Aorta (tissue), 5 donors: ENCODE measurements at regions not wholly inside any gene's neighbourhood (a gene's known extent, or its start where the extent isn't known, plus 50 kb on each side); places are given as distances from the start of the nearest gene placed in this dataset.

Experiments
- ATAC-seq: fragments of 200-7000 bp; cut with Tn5 transposase; one replicate; pipeline ENCODE4 v1.9.1; 2022; ENCODE audit warnings: moderate library complexity; ENCODE audit not compliant: low FRiP score
- DNase-seq, 2 donors: peaks; one replicate each; pipeline ENCODE4 v3.0.0-alpha.2; 2020
- H3K27ac ChIP-seq, 2 donors: one replicate each; pipeline ENCODE4 v1.5.1; 2013; ENCODE audit warnings: low read length in 2 of 2, mild to moderate bottlenecking in 2 of 2, moderate library complexity in 2 of 2, control low read depth in 1 of 2, inconsistent platforms in 1 of 2, low read depth in 1 of 2
- H3K27me3 ChIP-seq, 2 donors: one replicate each; pipeline ENCODE4 v1.6.1; 2013; ENCODE audit warnings: control low read depth in 1 of 2, low read length in 1 of 2, mild to moderate bottlenecking in 1 of 2, moderate library complexity in 1 of 2; ENCODE audit not compliant: insufficient read depth in 2 of 2, control insufficient read depth in 1 of 2
- H3K36me3 ChIP-seq, 2 donors: one replicate each; pipeline ENCODE4 v1.6.1; 2013; ENCODE audit warnings: control low read depth in 1 of 2, low read length in 1 of 2, mild to moderate bottlenecking in 1 of 2; ENCODE audit not compliant: insufficient read depth in 2 of 2, control insufficient read depth in 1 of 2
- H3K4me1 ChIP-seq, 2 donors: one replicate each; pipeline ENCODE4 v1.6.1; 2013; ENCODE audit warnings: low read length in 2 of 2, control low read depth in 1 of 2, mild to moderate bottlenecking in 1 of 2, moderate library complexity in 1 of 2; ENCODE audit not compliant: insufficient read depth in 2 of 2, control insufficient read depth in 1 of 2
- H3K4me3 ChIP-seq, 2 donors: one replicate each; pipeline ENCODE4 v1.5.1; 2013; ENCODE audit warnings: low read length in 2 of 2, control low read depth in 1 of 2, mild to moderate bottlenecking in 1 of 2
- H3K9me3 ChIP-seq: one replicate; pipeline ENCODE4 v1.6.1; 2013; ENCODE audit warnings: mild to moderate bottlenecking, low read length; ENCODE audit not compliant: control insufficient read depth
- WGBS, 2 donors: extraction: QIAGEN DNeasy Blood & Tissue Kit; methylation state at CpG; one replicate each; pipeline ENCODE4 v1.1.7; 2013; 5-methylcytosine and 5-hydroxymethylcytosine counted together
- intact Hi-C, 2 donors: fragments of 100-400 bp; cut with DNase I; formaldehyde crosslinking; loops; one replicate each; pipeline versions ENCODE4 v1.14.2 to v1.15.0; 2022
- donor health status: healthy with polysubstance abuse.
- donor health status: Bipolar disorder and iron deficiency.
- donor health status: DM: no; HTN: no; CAD: no.
- donor health status: DM: no; HTN: no; CAD: no.
- donor health status: DM: yes; HTN: yes; CAD: no.

- no peak overlapping the region for H3K4me3 ChIP-seq
- H3K27ac ChIP-seq = no peak overlapping the region
- no peaks in the 10 kb centered on the region for H3K4me1 ChIP-seq
- ATAC-seq = no peak
- H3K27me3 ChIP-seq = peaks cover 0 to 2% of the 10 kb centered on the region in 2 donors
- H3K36me3 ChIP-seq = no peaks in the 10 kb centered on the region
- intact Hi-C loops = no loop called here
- 38 to 44% methylated on average over 3 of the region's 3 CpGs for WGBS, 2 donors
- H3K9me3 ChIP-seq = peaks cover 5% of the 10 kb centered on the region
- no peak for DNase-seq
Observed at GRCh38 chr2:121856360-121856759, 100.9 kb downstream of the TSN start.

- Histone ChIP-seq H3K9me3 (peaks cover 5% of the 10 kb centered on the region), H3K36me3 (no peaks in the 10 kb centered on the region), H3K27ac (no peak overlapping the region), H3K27me3 (peaks cover 0 to 2% of the 10 kb centered on the region in 2 donors), H3K4me3 (no peak overlapping the region), H3K4me1 (no peaks in the 10 kb centered on the region)
- DNase-seq (no peak), ATAC-seq (no peak)
- intact Hi-C loops = no loop called here
- 67 to 93% methylated on average over 2 of the region's 2 CpGs for WGBS, 2 donors
Observed at GRCh38 chr2:121858369-121858768, 102.9 kb downstream of the TSN start.

GRCh38 chr2:121858847-121859246 lies 103.4 kb downstream of the TSN start:
- Histone ChIP-seq H3K4me3 (no peak overlapping the region), H3K4me1 (no peaks in the 10 kb centered on the region), H3K27me3 (peaks cover 0 to 2% of the 10 kb centered on the region in 2 donors), H3K36me3 (no peaks in the 10 kb centered on the region), H3K27ac (no peak overlapping the region), H3K9me3 (peaks cover 5% of the 10 kb centered on the region)
- DNase-seq = no peak
- WGBS, 2 donors = 84 to 91% methylated on average over 2 of the region's 2 CpGs
- ATAC-seq = no peak
- intact Hi-C loops = no loop called here

- no peaks in the 10 kb centered on the region for H3K36me3 ChIP-seq
- intact Hi-C loops = no loop called here
- WGBS, 2 donors = 61 to 62% methylated on average over 6 of the region's 6 CpGs
- DNase-seq (no peak), ATAC-seq (no peak)
- no peak overlapping the region for H3K4me3 ChIP-seq
- H3K27ac ChIP-seq = no peak overlapping the region
- peaks cover 5% of the 10 kb centered on the region for H3K9me3 ChIP-seq
- no peaks in the 10 kb centered on the region for H3K4me1 ChIP-seq
- peaks cover 0 to 2% of the 10 kb centered on the region in 2 donors for H3K27me3 ChIP-seq
Observed at GRCh38 chr2:121860033-121860757, 104.7 kb downstream of the TSN start.

GRCh38 chr2:121860758-121861227 lies 105.3 kb downstream of the TSN start:
- intact Hi-C loops = no loop called here
- Histone ChIP-seq H3K4me3 (no peak overlapping the region), H3K27me3 (peaks cover 0 to 2% of the 10 kb centered on the region in 2 donors), H3K4me1 (no peaks in the 10 kb centered on the region), H3K9me3 (peaks cover 5% of the 10 kb centered on the region), H3K36me3 (no peaks in the 10 kb centered on the region), H3K27ac (no peak overlapping the region)
- WGBS, 2 donors = 55 to 60% methylated on average over 3 of the region's 3 CpGs
- ATAC-seq (no peak), DNase-seq (no peak)

- intact Hi-C loops = no loop called here
- ATAC-seq (no peak), DNase-seq (no peak)
- no peak overlapping the region for H3K27ac ChIP-seq
- no peaks in the 10 kb centered on the region for H3K36me3 ChIP-seq
- no peaks in the 10 kb centered on the region for H3K4me1 ChIP-seq
- peaks cover 5% of the 10 kb centered on the region for H3K9me3 ChIP-seq
- peaks cover 0 to 2% of the 10 kb centered on the region in 2 donors for H3K27me3 ChIP-seq
- 89 to 94% methylated on average over 4 of the region's 4 CpGs for WGBS, 2 donors
- no peak overlapping the region for H3K4me3 ChIP-seq
Observed at GRCh38 chr2:121862286-121862685, 106.8 kb downstream of the TSN start.

GRCh38 chr2:121865914-121866313 lies 110.5 kb downstream of the TSN start:
- no peak for ATAC-seq
- H3K27ac ChIP-seq = no peak overlapping the region
- H3K4me3 ChIP-seq = no peak overlapping the region
- no peaks in the 10 kb centered on the region for H3K9me3 ChIP-seq
- no peaks in the 10 kb centered on the region for H3K36me3 ChIP-seq
- H3K27me3 ChIP-seq = no peaks in the 10 kb centered on the region
- WGBS, 2 donors = 23 to 44% methylated on average over 1 of the region's 2 CpGs
- no peaks in the 10 kb centered on the region for H3K4me1 ChIP-seq
- intact Hi-C loops = no loop called here
- no peak for DNase-seq

DNA sequence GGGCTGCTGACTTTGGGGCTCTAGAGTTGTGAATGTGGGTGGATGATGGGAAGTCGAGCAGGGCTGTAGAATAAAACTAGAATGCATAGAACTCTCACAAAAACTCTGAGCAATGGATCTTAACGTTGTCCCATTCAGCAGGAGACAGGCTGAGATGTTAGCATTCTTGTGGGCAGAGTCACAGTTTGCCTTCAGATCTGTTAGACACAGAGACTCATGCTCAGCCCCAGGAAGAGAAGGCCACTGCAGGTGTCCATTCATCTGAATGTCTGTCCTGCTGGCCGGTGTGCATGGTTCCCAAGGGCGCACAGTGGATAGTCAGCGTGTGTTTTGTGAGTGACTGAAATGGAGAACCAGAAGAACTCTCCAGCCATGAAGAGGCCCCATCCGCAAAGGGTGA lies 111.3 kb downstream of the TSN start:
- H3K27ac ChIP-seq = no peak overlapping the region
- no peaks in the 10 kb centered on the region for H3K4me1 ChIP-seq
- H3K27me3 ChIP-seq = no peaks in the 10 kb centered on the region
- H3K36me3 ChIP-seq = no peaks in the 10 kb centered on the region
- no peak overlapping the region for H3K4me3 ChIP-seq
- 84 to 88% methylated on average over 6 of the region's 6 CpGs for WGBS, 2 donors
- intact Hi-C loops = no loop called here
- H3K9me3 ChIP-seq = no peaks in the 10 kb centered on the region
- DNase-seq = no peak
- ATAC-seq = no peak

DNA sequence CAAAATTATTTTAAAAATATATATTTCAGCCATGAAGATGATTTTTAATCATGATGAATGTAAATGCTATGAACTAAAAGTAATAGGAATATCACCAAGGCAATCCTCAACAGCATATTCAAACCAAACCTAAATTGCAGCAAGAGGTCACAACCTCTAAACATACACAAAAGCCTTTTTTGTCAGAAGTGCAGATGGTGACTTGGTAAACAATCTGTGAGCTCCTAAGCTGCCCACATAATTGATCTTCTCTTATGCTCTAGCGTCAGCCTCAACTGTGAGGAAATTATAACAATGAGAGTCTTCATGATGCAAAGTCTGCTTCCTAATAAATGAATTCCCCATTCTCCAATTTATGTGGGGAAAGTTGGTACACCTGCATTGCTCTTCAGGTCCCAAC lies 113.2 kb downstream of the TSN start:
- 29% methylated on average over 1 of the region's 1 CpG for WGBS, 2 donors

More for the DNA sequence above, 113.2 kb downstream of the TSN start:
- Histone ChIP-seq H3K9me3 (no peaks in the 10 kb centered on the region), H3K4me3 (no peak overlapping the region), H3K4me1 (no peaks in the 10 kb centered on the region), H3K27me3 (no peaks in the 10 kb centered on the region), H3K36me3 (no peaks in the 10 kb centered on the region), H3K27ac (no peak overlapping the region)
- DNase-seq = no peak
- intact Hi-C loops = no loop called here
- ATAC-seq = no peak
